K562 (cell line): ENCODE measurements at regions not wholly inside any gene's neighbourhood (a gene's known extent, or its start where the extent isn't known, plus 50 kb on each side); places are given as distances from the start of the nearest gene placed in this dataset.

Experiments
- ATAC-seq: fragments of 200-7000 bp; cut with Tn5 transposase; 3 replicates; pipeline ENCODE4 v1.9.1; 2020; ENCODE audit warnings: moderate library complexity
- BruUV-seq: library from RNA; stranded (reverse); fragments of 400-500 nt; replicated peaks from 2 replicates; lab custom pipeline; 2021; lab: Mats Ljungman, UMichigan
- CTCF ChIA-PET: fragments of 300-600 bp; formaldehyde crosslinking; extraction: SDS; loops from one replicate; lab custom pipeline; 2021; ENCODE audit warnings: low intra/inter-chr PET ratio; lab: Yijun Ruan, JAX
- POLR2A ChIA-PET: fragments of 300-600, 350-650 bp; sonication (Branson Sonifier 250); formaldehyde crosslinking; extraction: SDS; loops from one replicate; lab custom pipeline; 2021; ENCODE audit warnings: antibody characterized with exemption, inconsistent platforms; lab: Yijun Ruan, JAX
- DNase-seq, 4 experiments: peaks; one replicate each; pipeline versions ENCODE4 v3.0.0 to v3.0.0-alpha.2; 2011 to 2018; ENCODE audit warnings: low spot score in 3 of 4, mixed read lengths in 3 of 4; ENCODE audit errors: extremely low read depth in 1 of 4
- FAIRE-seq: peaks from 2 replicates; lab custom pipeline; 2011; peaks lifted over from hg19 to GRCh38; lab: Jason Lieb, UNC
- H2AFZ ChIP-seq: 2 replicates; pipeline ENCODE4 v1.6.0; 2011; ENCODE audit warnings: low read depth, low read length, control low read depth, inconsistent platforms
- H3K27ac ChIP-seq: fragments of 200-600 bp; 3 replicates; pipeline ENCODE4 v1.8.0; 2011; ENCODE audit warnings: low read depth, mild to moderate bottlenecking, control low read depth, inconsistent platforms, low read length, moderate library complexity, mixed read lengths; ENCODE audit errors: extremely low read depth
- H3K27me3 ChIP-seq, 2 experiments: fragments of 300-600 bp in 1 of 2; 2 replicates in 1 of 2; 3 replicates in 1 of 2; pipeline versions ENCODE4 v1.6.0 to v1.8.0; 2011; ENCODE audit warnings: inconsistent platforms in 2 of 2, low read length in 2 of 2, mild to moderate bottlenecking in 1 of 2, mixed read lengths in 1 of 2, moderate library complexity in 1 of 2; ENCODE audit not compliant: control insufficient read depth in 2 of 2, insufficient read depth in 2 of 2
- H3K36me3 ChIP-seq: fragments of 300-600 bp; 3 replicates; pipeline ENCODE4 v1.8.0; 2011; ENCODE audit warnings: mild to moderate bottlenecking, low read length, inconsistent platforms; ENCODE audit not compliant: control insufficient read depth, insufficient read depth
- H3K4me1 ChIP-seq, 2 experiments: fragments of 200-600 bp in 1 of 2; replicated peaks in 1 of 2; 2 replicates in 1 of 2; 3 replicates in 1 of 2; pipeline versions ENCODE4 v1.5.1 to v1.8.0; 2011; ENCODE audit warnings: inconsistent platforms in 2 of 2, low read length in 2 of 2, mild to moderate bottlenecking in 1 of 2, mixed read lengths in 1 of 2, moderate library complexity in 1 of 2; ENCODE audit not compliant: control insufficient read depth in 2 of 2, insufficient read depth in 2 of 2
- H3K4me2 ChIP-seq: 2 replicates; pipeline ENCODE4 v1.6.1; 2011; ENCODE audit warnings: low read length, control low read depth, inconsistent platforms, mixed read lengths; ENCODE audit not compliant: insufficient read depth
- H3K4me3 ChIP-seq: fragments of 200-600 bp; sonication (generic), shearing (Covaris generic); 2 replicates; pipeline ENCODE4 v1.5.1; 2016; ENCODE audit warnings: control low read depth, inconsistent platforms
- H3K79me2 ChIP-seq: fragments of 200-600 bp; 3 replicates; pipeline ENCODE4 v1.8.0; 2011; ENCODE audit warnings: low read length, inconsistent platforms; ENCODE audit not compliant: control insufficient read depth, insufficient read depth
- H3K9ac ChIP-seq, 2 experiments: 2 replicates each; pipeline versions ENCODE4 v1.6.0 to v1.6.1; 2011; ENCODE audit warnings: low read depth in 2 of 2, low read length in 2 of 2, control low read depth in 1 of 2, inconsistent platforms in 1 of 2, mild to moderate bottlenecking in 1 of 2, mixed read lengths in 1 of 2; ENCODE audit not compliant: insufficient read depth in 1 of 2
- H3K9me1 ChIP-seq: one replicate; pipeline ENCODE4 v1.6.0; 2011; ENCODE audit warnings: inconsistent platforms, mild to moderate bottlenecking, low read length, moderate library complexity; ENCODE audit not compliant: control insufficient read depth, insufficient read depth
- H3K9me3 ChIP-seq: replicated peaks from 2 replicates; pipeline ENCODE4 v1.5.1; 2011; ENCODE audit warnings: low read depth, low read length, inconsistent platforms; ENCODE audit not compliant: control insufficient read depth, insufficient read depth
- H4K20me1 ChIP-seq: replicated peaks from 2 replicates; pipeline ENCODE4 v1.6.1; 2011; ENCODE audit warnings: low read length, inconsistent platforms, mixed read lengths; ENCODE audit not compliant: control insufficient read depth, insufficient read depth
- BHLHE40 ChIP-seq: IDR thresholded peaks from 2 replicates; pipeline ENCODE4 v1.6.1; 2011; ENCODE audit warnings: low read length, improper control_type of control experiment
- BMI1 ChIP-seq: fragments of 150-350 bp; IDR thresholded peaks from 2 replicates; pipeline ENCODE4 v1.6.1; 2014; ENCODE audit warnings: low read length
- CBX2 ChIP-seq: fragments of 200-600 bp; sonication (generic); IDR thresholded peaks from one replicate; pipeline ENCODE4 v1.6.1; 2012; ENCODE audit warnings: mild to moderate bottlenecking, low read length, inconsistent platforms; ENCODE audit not compliant: insufficient read depth, poor library complexity, severe bottlenecking
- CHD2 ChIP-seq: IDR thresholded peaks from 2 replicates; pipeline ENCODE4 v1.6.1; 2011; ENCODE audit warnings: low read depth, low read length
- CHD4 ChIP-seq: fragments of 200-600 bp; sonication (generic); IDR thresholded peaks from 3 replicates; pipeline ENCODE4 v1.6.1; 2012; ENCODE audit warnings: low read depth, mild to moderate bottlenecking, mixed read lengths, low read length, inconsistent platforms; ENCODE audit not compliant: insufficient read depth, insufficient replicate concordance, poor library complexity, severe bottlenecking
- CTBP1 ChIP-seq: fragments of 450-650 bp; IDR thresholded peaks from 2 replicates; pipeline ENCODE4 v1.6.1; 2016; ENCODE audit warnings: borderline replicate concordance
- ERF ChIP-seq: fragments of 450-650 bp; formaldehyde crosslinking; IDR thresholded peaks from 2 replicates; pipeline ENCODE4 v1.4.0; 2020; ENCODE audit warnings: mild to moderate bottlenecking, mixed read lengths
- MCM2 ChIP-seq: fragments of 450-650 bp; IDR thresholded peaks from 2 replicates; pipeline ENCODE4 v1.6.1; 2017; ENCODE audit warnings: low read depth, mild to moderate bottlenecking
- POLR2B ChIP-seq: fragments of 450-650 bp; IDR thresholded peaks from 2 replicates; pipeline ENCODE4 v1.6.1; 2018; ENCODE audit warnings: low read depth; ENCODE audit not compliant: partially characterized antibody
- RBM25 ChIP-seq: fragments of 200-400 bp; formaldehyde crosslinking; IDR thresholded peaks from 2 replicates; pipeline ENCODE4 v1.6.1; 2018; ENCODE audit warnings: low read length, low read depth, moderate library complexity; ENCODE audit not compliant: severe bottlenecking
- RFX1 ChIP-seq: fragments of 450-650 bp; IDR thresholded peaks from 2 replicates; pipeline ENCODE4 v1.6.1; 2016; ENCODE audit warnings: mild to moderate bottlenecking, moderate library complexity
- RFX5 ChIP-seq: IDR thresholded peaks from 2 replicates; pipeline ENCODE4 v1.6.1; 2011; ENCODE audit warnings: low read depth, mild to moderate bottlenecking, improper control_type of control experiment, low read length
- ZNF134 ChIP-seq: fragments of 250-450 bp; sonication (Bioruptor Pico); conservative IDR thresholded peaks from 2 replicates; pipeline ENCODE4 v1.4.0; 2020
- ZNF253 ChIP-seq: fragments of 250-450 bp; sonication (Bioruptor Pico); conservative IDR thresholded peaks from 2 replicates; pipeline ENCODE4 v1.6.1; 2021; ENCODE audit warnings: mild to moderate bottlenecking
- ZNF311 ChIP-seq: fragments of 250-450 bp; sonication (Bioruptor Pico); IDR thresholded peaks from 2 replicates; pipeline ENCODE4 v1.4.0; 2020; ENCODE audit warnings: mild to moderate bottlenecking, moderate library complexity
- WGBS: fragments of 100-300 bp; shearing (Covaris generic); methylation state at CpG from one replicate; pipeline ENCODE4 v1.1.6; 2016; ENCODE audit warnings: low coverage, mixed read lengths; ENCODE audit not compliant: insufficient coverage; ENCODE audit errors: missing lambda C conversion rate; 5-methylcytosine and 5-hydroxymethylcytosine counted together
- in situ Hi-C: fragments of 300-500 bp; cut with MboI; formaldehyde crosslinking; loops from 4 replicates; pipeline ENCODE4 v1.15.0; 2018; ENCODE audit warnings: inconsistent platforms, mixed read lengths
- intact Hi-C: fragments of 100-400 bp; cut with micrococcal nuclease; formaldehyde crosslinking; loops from 2 replicates; pipeline ENCODE4 v1.14.2; 2022
- TF ChIP-seq, protein P1 (sequence below), 2 experiments: fragments of 150-350 bp in 1 of 2; IDR thresholded peaks; 2 replicates each; pipeline ENCODE4 v1.6.1; 2012 to 2016; ENCODE audit warnings: low read depth in 2 of 2, low read length in 2 of 2, mild to moderate bottlenecking in 1 of 2, moderate library complexity in 1 of 2
- TF ChIP-seq, protein P2 (sequence below), 2 experiments: fragments of 450-650 bp in 1 of 2; sonication (generic) in 1 of 2; formaldehyde crosslinking in 1 of 2; IDR thresholded peaks in 1 of 2; conservative IDR thresholded peaks in 1 of 2; 2 replicates each; pipeline versions ENCODE4 v1.6.1 to v1.8.1; 2016 to 2023; ENCODE audit warnings: mild to moderate bottlenecking in 2 of 2, moderate library complexity in 2 of 2, inconsistent platforms in 1 of 2, missing genetic modification reagents in 1 of 2
- TF ChIP-seq, protein P3 (sequence below): sonication (generic); formaldehyde crosslinking; IDR thresholded peaks from 2 replicates; pipeline ENCODE4 v1.4.0; 2020; ENCODE audit warnings: mild to moderate bottlenecking, missing genetic modification reagents

DNA sequence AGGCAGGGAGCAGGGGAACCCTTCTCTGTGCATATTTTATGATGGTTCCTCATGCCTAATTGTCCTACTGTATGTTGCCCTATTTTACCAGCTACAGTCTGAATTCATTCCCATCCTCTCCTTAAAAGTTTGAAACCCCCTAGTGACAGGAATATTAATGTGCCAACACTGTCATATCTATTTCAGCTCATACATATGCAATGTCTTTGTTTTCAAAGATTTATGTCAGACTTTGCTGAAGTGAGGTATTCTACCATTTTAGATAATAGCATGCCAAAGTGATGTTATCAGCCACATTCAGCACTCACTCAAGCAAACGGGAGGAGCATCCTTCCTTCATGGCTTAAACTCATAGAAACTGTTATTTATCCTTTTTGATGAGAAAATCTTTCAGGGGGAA lies 696.5 kb downstream of the NR2F1-AS1 start:
- Histone ChIP-seq H3K9me3 (no peaks in the 10 kb centered on the region; the same call in none of the 2 replicates), H4K20me1 (no peaks in the 10 kb centered on the region), H3K27me3 (no peaks in the 10 kb centered on the region), H3K79me2 (no peaks in the 10 kb centered on the region), H2AFZ (no peak overlapping the region), H3K4me2 (no peak overlapping the region), H3K27ac (no peak overlapping the region), H3K9me1 (no peaks in the 10 kb centered on the region), H3K36me3 (no peaks in the 10 kb centered on the region), H3K9ac (no peak overlapping the region), H3K4me1 (no peaks in the 10 kb centered on the region), H3K4me3 (no peak overlapping the region)
- in situ Hi-C loops, result no loop called here
- intact Hi-C loops, result no loop called here
- POLR2A ChIA-PET, result no interaction called here
- no peak for TF ChIP-seq CHD4
- TF ChIP-seq, protein P1, sequence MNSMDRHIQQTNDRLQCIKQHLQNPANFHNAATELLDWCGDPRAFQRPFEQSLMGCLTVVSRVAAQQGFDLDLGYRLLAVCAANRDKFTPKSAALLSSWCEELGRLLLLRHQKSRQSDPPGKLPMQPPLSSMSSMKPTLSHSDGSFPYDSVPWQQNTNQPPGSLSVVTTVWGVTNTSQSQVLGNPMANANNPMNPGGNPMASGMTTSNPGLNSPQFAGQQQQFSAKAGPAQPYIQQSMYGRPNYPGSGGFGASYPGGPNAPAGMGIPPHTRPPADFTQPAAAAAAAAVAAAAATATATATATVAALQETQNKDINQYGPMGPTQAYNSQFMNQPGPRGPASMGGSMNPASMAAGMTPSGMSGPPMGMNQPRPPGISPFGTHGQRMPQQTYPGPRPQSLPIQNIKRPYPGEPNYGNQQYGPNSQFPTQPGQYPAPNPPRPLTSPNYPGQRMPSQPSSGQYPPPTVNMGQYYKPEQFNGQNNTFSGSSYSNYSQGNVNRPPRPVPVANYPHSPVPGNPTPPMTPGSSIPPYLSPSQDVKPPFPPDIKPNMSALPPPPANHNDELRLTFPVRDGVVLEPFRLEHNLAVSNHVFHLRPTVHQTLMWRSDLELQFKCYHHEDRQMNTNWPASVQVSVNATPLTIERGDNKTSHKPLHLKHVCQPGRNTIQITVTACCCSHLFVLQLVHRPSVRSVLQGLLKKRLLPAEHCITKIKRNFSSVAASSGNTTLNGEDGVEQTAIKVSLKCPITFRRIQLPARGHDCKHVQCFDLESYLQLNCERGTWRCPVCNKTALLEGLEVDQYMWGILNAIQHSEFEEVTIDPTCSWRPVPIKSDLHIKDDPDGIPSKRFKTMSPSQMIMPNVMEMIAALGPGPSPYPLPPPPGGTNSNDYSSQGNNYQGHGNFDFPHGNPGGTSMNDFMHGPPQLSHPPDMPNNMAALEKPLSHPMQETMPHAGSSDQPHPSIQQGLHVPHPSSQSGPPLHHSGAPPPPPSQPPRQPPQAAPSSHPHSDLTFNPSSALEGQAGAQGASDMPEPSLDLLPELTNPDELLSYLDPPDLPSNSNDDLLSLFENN (IDR thresholded peaks at IDR 0.05; ENCODE audit: low read depth in 2 of 2, low read length in 2 of 2), result no peak
- TF ChIP-seq ZNF253, result no peak
- TF ChIP-seq CHD2, result no peak
- no peak for TF ChIP-seq RFX1
- TF ChIP-seq CTBP1, result no peak
- TF ChIP-seq ERF, result no peak
- TF ChIP-seq, protein P2, sequence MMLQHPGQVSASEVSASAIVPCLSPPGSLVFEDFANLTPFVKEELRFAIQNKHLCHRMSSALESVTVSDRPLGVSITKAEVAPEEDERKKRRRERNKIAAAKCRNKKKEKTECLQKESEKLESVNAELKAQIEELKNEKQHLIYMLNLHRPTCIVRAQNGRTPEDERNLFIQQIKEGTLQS (IDR thresholded peaks at IDR 0.05), result no peak
- TF ChIP-seq, protein P2 (CRISPR knock-in tag; conservative IDR thresholded peaks at IDR 0.05), result no peak
- TF ChIP-seq BMI1, result no peak
- no peak for TF ChIP-seq MCM2
- TF ChIP-seq CBX2, result no peak
- no peak for TF ChIP-seq ZNF311 (CRISPR knock-in tag)
- TF ChIP-seq ZNF134, result no peak
- TF ChIP-seq POLR2B, result no peak
- TF ChIP-seq RFX5, result no peak
- TF ChIP-seq, protein P3, sequence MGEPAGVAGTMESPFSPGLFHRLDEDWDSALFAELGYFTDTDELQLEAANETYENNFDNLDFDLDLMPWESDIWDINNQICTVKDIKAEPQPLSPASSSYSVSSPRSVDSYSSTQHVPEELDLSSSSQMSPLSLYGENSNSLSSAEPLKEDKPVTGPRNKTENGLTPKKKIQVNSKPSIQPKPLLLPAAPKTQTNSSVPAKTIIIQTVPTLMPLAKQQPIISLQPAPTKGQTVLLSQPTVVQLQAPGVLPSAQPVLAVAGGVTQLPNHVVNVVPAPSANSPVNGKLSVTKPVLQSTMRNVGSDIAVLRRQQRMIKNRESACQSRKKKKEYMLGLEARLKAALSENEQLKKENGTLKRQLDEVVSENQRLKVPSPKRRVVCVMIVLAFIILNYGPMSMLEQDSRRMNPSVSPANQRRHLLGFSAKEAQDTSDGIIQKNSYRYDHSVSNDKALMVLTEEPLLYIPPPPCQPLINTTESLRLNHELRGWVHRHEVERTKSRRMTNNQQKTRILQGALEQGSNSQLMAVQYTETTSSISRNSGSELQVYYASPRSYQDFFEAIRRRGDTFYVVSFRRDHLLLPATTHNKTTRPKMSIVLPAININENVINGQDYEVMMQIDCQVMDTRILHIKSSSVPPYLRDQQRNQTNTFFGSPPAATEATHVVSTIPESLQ, result no peak
- no peak for TF ChIP-seq BHLHE40
- TF ChIP-seq RBM25, result no peak
- DNase-seq (no peak), FAIRE-seq (no peak), ATAC-seq (no peak)
- 0% methylated on average over 1 of the region's 1 CpG for WGBS
- CTCF ChIA-PET, result no interaction called here
- no TSS peak for BruUV-seq
